Lower leg skin (tissue), 3 donors: ENCODE measurements at regions not wholly inside any gene's neighbourhood (a gene's known extent, or its start where the extent isn't known, plus 50 kb on each side); places are given as distances from the start of the nearest gene placed in this dataset.

ENCODE experiments used
- CTCF ChIP-seq, 3 donors: fragments of 450-650 bp; IDR thresholded peaks; one replicate each; pipeline ENCODE4 v1.5.1; 2016; ENCODE audit warnings: antibody characterized with exemption in 3 of 3, mild to moderate bottlenecking in 3 of 3, moderate library complexity in 2 of 3
- POLR2A ChIP-seq, 2 donors: fragments of 450-650 bp; IDR thresholded peaks; one replicate each; pipeline ENCODE4 v1.6.1; 2016 to 2017; ENCODE audit warnings: antibody characterized with exemption in 2 of 2, mild to moderate bottlenecking in 1 of 2, moderate library complexity in 1 of 2

- TF ChIP-seq CTCF (IDR thresholded peaks at IDR 0.05), result no peak
- no peak for TF ChIP-seq POLR2A (IDR thresholded peaks at IDR 0.05)
Observed at GRCh38 chr5:21642312-21642711, 1210.8 kb downstream of the CDH12 start.
